ENCODE measurements at regions not wholly inside any gene's neighbourhood (a gene's known extent, or its start where the extent isn't known, plus 50 kb on each side); places are given as distances from the start of the nearest gene placed in this dataset.

DNA sequence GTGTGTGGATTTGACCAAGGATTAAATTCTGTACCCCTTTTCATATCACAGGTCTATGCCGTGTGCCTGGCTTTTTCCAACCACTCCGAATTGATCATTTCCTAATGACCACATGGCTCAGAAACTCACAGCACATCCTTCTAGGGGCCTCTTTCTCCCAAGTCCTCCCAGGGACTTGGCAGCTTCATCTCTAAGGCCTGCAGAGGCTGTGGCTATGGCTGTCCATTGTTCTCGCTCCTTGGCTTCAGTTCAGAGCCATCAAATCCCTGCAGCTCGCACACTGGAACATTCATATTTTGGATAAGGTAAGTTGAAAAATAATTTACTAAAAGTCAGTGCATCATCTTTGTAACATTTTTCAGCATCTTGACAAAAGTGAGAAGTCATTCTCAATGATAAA lies 497.2 kb upstream of the CDH4 start:
- TF ChIP-seq, protein P1, sequence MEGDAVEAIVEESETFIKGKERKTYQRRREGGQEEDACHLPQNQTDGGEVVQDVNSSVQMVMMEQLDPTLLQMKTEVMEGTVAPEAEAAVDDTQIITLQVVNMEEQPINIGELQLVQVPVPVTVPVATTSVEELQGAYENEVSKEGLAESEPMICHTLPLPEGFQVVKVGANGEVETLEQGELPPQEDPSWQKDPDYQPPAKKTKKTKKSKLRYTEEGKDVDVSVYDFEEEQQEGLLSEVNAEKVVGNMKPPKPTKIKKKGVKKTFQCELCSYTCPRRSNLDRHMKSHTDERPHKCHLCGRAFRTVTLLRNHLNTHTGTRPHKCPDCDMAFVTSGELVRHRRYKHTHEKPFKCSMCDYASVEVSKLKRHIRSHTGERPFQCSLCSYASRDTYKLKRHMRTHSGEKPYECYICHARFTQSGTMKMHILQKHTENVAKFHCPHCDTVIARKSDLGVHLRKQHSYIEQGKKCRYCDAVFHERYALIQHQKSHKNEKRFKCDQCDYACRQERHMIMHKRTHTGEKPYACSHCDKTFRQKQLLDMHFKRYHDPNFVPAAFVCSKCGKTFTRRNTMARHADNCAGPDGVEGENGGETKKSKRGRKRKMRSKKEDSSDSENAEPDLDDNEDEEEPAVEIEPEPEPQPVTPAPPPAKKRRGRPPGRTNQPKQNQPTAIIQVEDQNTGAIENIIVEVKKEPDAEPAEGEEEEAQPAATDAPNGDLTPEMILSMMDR (IDR thresholded peaks at IDR 0.05), result no peak
- Histone ChIP-seq H3K27ac (no peak overlapping the region), H3K4me1 (no peaks in the 10 kb centered on the region), H3K36me3 (no peaks in the 10 kb centered on the region), H3K9me3 (no peaks in the 10 kb centered on the region), H3K27me3 (no peaks in the 10 kb centered on the region), H3K4me3 (no peak overlapping the region)
- no peak for DNase-seq (ENCODE audit: low spot score in 2 of 2)
- intact Hi-C loops (cut with DNase I), result no loop called here

DNA sequence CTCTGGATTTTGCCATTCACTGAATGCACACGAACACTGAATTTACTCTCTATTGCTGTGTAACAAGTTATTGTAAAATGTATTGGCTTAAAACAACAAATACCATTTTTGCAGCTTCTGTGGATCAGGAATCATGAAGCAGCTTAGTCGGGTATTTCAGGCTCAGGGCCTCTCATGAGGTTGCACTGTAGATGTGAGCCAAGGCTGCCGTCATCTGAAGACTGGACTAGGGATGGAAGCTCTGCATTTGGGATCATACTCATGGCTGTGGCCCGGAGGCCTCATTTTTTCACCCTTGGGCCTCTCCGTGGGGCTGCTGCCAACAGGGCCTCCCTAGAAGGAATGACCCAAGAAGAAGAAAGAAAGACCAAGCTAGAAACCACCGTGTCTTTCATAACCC lies 492.4 kb upstream of the CDH4 start:
- no peak overlapping the region for H3K27ac ChIP-seq
- H3K36me3 ChIP-seq, result no peaks in the 10 kb centered on the region
- no peak for DNase-seq (ENCODE audit: low spot score in 2 of 2)
- H3K9me3 ChIP-seq, result no peaks in the 10 kb centered on the region
- H3K27me3 ChIP-seq, result no peaks in the 10 kb centered on the region
- TF ChIP-seq, protein P1 (IDR thresholded peaks at IDR 0.05), result no peak
- no peak overlapping the region for H3K4me3 ChIP-seq
- intact Hi-C loops (cut with DNase I), result no loop called here
- H3K4me1 ChIP-seq, result no peaks in the 10 kb centered on the region

DNA sequence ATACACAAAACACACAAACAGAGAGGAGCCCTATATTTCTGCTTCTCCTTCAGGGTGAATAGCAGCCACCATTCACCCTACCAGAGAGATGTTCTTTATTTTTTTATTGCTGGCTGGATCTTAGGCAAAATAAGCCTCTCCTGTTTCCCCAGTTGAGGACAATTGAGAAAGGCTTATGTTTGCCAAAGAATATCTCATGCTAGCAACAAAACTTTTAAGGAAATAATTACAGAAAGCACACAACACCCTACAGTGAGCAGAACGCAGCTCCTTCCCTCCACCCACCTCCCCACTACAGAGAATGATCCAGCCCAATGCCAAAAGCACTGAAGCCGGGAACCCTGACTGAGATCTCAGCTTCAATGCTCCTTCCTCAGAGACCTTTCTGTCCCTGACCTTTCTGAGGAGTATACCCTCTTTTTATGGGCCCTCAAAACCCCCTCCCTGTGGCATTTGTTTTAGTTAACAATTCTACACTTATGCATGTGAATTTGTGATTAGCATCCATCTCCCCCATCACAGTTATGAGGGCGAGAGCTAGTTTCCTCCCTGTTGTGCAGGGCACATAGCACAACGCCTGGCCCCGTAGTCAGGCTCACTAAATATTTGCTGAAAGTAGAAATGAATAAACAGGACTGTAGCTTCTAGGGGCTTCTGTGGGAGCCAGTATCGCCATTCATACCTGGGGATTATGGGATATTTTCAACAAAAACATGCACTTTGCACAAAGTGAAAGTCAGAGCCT lies 491.6 kb upstream of the CDH4 start:
- H3K9me3 ChIP-seq, result no peaks in the 10 kb centered on the region
- H3K36me3 ChIP-seq, result no peaks in the 10 kb centered on the region
- no peak overlapping the region for H3K27ac ChIP-seq
- no peaks in the 10 kb centered on the region for H3K4me1 ChIP-seq
- intact Hi-C loops (cut with DNase I), result no loop called here
- TF ChIP-seq, protein P1 (IDR thresholded peaks at IDR 0.05), result no peak
- no peak for DNase-seq (ENCODE audit: low spot score in 2 of 2)
- no peak overlapping the region for H3K4me3 ChIP-seq
- H3K27me3 ChIP-seq, result no peaks in the 10 kb centered on the region

DNA sequence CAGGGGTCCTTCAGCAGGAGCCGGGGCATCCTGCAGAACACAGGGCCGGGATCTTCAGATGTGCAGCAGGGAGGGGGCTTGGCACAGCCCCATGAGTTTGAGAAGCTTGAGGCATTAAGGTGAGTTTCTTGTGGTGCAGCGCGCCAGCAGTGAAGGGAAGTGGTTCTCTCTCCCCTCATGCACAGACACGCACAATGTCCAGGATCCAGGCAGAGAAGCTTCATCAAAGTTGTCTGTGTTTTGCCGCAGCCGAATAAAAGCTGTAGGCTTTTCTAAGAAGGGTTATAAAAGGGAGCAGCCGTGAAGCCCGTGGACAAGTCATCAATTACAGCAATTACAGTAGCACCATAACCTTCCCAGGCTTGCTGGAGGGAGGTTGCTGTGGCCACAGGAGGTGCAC lies 491.0 kb upstream of the CDH4 start:
- Histone ChIP-seq H3K27ac (no peak overlapping the region), H3K27me3 (no peaks in the 10 kb centered on the region), H3K9me3 (no peaks in the 10 kb centered on the region), H3K4me3 (no peak overlapping the region), H3K36me3 (no peaks in the 10 kb centered on the region), H3K4me1 (no peaks in the 10 kb centered on the region)
- intact Hi-C loops (cut with DNase I), result no loop called here
- no peak for DNase-seq (ENCODE audit: low spot score in 2 of 2)
- TF ChIP-seq, protein P1 (IDR thresholded peaks at IDR 0.05), result no peak

DNA sequence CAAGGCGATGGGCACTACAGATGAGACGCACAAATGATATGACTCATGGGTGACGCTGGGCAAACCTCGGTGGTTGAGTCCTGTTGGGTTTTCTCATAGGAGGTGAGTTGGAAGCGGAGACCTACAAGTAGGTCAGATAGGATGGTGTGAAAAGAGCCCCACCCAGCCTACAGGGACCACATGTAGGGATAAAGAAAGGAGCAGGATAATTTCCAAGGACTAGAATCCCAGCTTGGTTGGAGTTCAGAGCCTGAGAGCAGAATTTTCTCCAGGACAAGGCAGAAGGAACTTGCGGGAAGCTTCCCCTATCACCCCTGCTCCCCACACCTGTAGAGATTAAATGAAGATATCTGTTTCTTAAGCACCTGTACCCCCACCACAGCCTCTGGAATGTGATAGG lies 489.7 kb upstream of the CDH4 start:
- H3K27me3 ChIP-seq, result no peaks in the 10 kb centered on the region
- TF ChIP-seq, protein P1 (IDR thresholded peaks at IDR 0.05), result no peak
- H3K4me3 ChIP-seq, result no peak overlapping the region
- DNase-seq (ENCODE audit: low spot score in 2 of 2), result no peak
- H3K9me3 ChIP-seq, result no peaks in the 10 kb centered on the region
- H3K4me1 ChIP-seq, result no peaks in the 10 kb centered on the region
- H3K27ac ChIP-seq, result no peak overlapping the region
- intact Hi-C loops (cut with DNase I), result no loop called here
- no peaks in the 10 kb centered on the region for H3K36me3 ChIP-seq

DNA sequence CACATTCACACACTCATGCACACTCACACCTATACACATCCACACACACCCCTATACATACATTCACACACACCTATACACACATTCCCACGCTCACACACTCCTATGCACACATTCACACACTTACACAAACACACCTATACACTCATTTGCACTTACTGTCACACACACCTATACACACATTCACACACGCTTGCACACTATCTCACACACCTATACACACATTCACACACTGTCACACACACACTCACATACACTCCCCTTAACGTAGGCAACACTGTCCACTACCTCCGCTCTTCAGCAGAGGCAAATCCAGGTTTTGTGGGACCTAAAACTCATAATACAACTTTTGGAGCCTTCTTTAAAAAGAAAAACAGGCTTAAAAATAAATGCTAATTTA lies 487.7 kb upstream of the CDH4 start:
- Histone ChIP-seq H3K9me3 (no peaks in the 10 kb centered on the region), H3K4me3 (no peak overlapping the region), H3K27me3 (no peaks in the 10 kb centered on the region), H3K36me3 (no peaks in the 10 kb centered on the region), H3K27ac (no peak overlapping the region), H3K4me1 (no peaks in the 10 kb centered on the region)
- TF ChIP-seq, protein P1 (IDR thresholded peaks at IDR 0.05), result no peak
- DNase-seq (ENCODE audit: low spot score in 2 of 2), result no peak
- intact Hi-C loops (cut with DNase I), result no loop called here

All from ascending aorta (tissue), 2 donors.